ENCODE measurements at regions not wholly inside any gene's neighbourhood (a gene's known extent, or its start where the extent isn't known, plus 50 kb on each side); places are given as distances from the start of the nearest gene placed in this dataset.

DNA sequence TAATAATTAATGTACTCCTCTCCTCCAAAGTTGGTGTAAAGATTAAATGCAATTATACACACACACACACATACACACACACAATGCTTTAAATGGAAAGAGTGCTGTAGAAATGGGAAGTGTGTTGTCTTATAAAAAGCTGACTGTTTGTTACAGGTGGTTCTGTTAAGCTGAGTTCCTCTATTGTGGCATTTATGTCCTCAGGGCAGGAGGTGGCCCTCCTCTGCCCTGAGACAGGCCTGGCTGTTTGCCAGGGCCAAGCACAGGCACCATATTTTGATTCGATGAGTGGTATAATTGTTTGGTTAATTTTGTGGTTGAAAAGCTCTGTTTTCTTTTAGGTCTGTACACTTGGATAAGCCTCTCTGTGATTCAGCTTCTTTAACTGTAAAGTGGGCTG lies 573.9 kb downstream of the KIF4B start:
- H3K56ac ChIP-seq (ENCODE audit: extremely low read depth, insufficient read depth, low read length): no peak overlapping the region
- no peak overlapping the region for H2AK5ac ChIP-seq (ENCODE audit: low read depth, low read length)
- H4K91ac ChIP-seq (ENCODE audit: insufficient read depth, low read depth, low read length): no peak overlapping the region
- no peak overlapping the region for H2BK120ac ChIP-seq (ENCODE audit: low read depth, low read length)
- peaks cover 10% of the 10 kb centered on the region for H3K9me3 ChIP-seq (ENCODE audit: control insufficient read depth, insufficient read depth, low read length)
- H3K27ac ChIP-seq (ENCODE audit: insufficient read depth, low read length): no peak overlapping the region
- H3K4me1 ChIP-seq (ENCODE audit: control insufficient read depth, insufficient read depth, low read length): no peaks in the 10 kb centered on the region
- ChIA-PET POLR2A (ENCODE audit: unreplicated experiment) (no interaction called here), CTCF (no interaction called here)
- no peak overlapping the region for H4K8ac ChIP-seq (ENCODE audit: low read depth in 2 of 2, low read length in 2 of 2)
- H3K4ac ChIP-seq (ENCODE audit: low read depth, low read length): no peak overlapping the region
- no peak overlapping the region for H2BK15ac ChIP-seq (ENCODE audit: low read depth, low read length)
- DNase-seq (no peak), ATAC-seq (ENCODE audit: low read depth) (no peak)
- H3K9ac ChIP-seq (ENCODE audit: low read depth, low read length): no peak overlapping the region
- H3K79me1 ChIP-seq (ENCODE audit: low read depth in 1 of 2, low read length in 2 of 2): no peaks in the 10 kb centered on the region
- TF ChIP-seq FOS (IDR thresholded peaks at IDR 0.05; ENCODE audit: low read depth, low read length): no peak
- no peak for TF ChIP-seq NFE2L2 (IDR thresholded peaks at IDR 0.05; ENCODE audit: low read depth, low read length)
- no peak for TF ChIP-seq BHLHE40 (IDR thresholded peaks at IDR 0.05; ENCODE audit: low read depth, low read length)
- TF ChIP-seq, protein P1, sequence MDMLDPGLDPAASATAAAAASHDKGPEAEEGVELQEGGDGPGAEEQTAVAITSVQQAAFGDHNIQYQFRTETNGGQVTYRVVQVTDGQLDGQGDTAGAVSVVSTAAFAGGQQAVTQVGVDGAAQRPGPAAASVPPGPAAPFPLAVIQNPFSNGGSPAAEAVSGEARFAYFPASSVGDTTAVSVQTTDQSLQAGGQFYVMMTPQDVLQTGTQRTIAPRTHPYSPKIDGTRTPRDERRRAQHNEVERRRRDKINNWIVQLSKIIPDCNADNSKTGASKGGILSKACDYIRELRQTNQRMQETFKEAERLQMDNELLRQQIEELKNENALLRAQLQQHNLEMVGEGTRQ (IDR thresholded peaks at IDR 0.05; ENCODE audit: low read depth, low read length): no peak
- no peak for TF ChIP-seq POLR2A (IDR thresholded peaks at IDR 0.05; ENCODE audit: low read depth, low read length)
- TF ChIP-seq RFX5 (IDR thresholded peaks at IDR 0.05; ENCODE audit: low read depth, low read length): no peak
- TF ChIP-seq SMC3 (IDR thresholded peaks at IDR 0.05; ENCODE audit: low read depth, low read length): no peak
- TF ChIP-seq CEBPB (IDR thresholded peaks at IDR 0.05; ENCODE audit: low read depth, low read length): no peak
- TF ChIP-seq, protein P2, sequence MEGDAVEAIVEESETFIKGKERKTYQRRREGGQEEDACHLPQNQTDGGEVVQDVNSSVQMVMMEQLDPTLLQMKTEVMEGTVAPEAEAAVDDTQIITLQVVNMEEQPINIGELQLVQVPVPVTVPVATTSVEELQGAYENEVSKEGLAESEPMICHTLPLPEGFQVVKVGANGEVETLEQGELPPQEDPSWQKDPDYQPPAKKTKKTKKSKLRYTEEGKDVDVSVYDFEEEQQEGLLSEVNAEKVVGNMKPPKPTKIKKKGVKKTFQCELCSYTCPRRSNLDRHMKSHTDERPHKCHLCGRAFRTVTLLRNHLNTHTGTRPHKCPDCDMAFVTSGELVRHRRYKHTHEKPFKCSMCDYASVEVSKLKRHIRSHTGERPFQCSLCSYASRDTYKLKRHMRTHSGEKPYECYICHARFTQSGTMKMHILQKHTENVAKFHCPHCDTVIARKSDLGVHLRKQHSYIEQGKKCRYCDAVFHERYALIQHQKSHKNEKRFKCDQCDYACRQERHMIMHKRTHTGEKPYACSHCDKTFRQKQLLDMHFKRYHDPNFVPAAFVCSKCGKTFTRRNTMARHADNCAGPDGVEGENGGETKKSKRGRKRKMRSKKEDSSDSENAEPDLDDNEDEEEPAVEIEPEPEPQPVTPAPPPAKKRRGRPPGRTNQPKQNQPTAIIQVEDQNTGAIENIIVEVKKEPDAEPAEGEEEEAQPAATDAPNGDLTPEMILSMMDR (conservative IDR thresholded peaks at IDR 0.05; ENCODE audit: low read depth, low read length): no peak
- TF ChIP-seq CHD1 (IDR thresholded peaks at IDR 0.05; ENCODE audit: low read depth, low read length): no peak
- TF ChIP-seq RCOR1 (IDR thresholded peaks at IDR 0.05; ENCODE audit: insufficient replicate concordance, low read length): no peak
- no peak for TF ChIP-seq MAFK (IDR thresholded peaks at IDR 0.05; ENCODE audit: low read depth, low read length)
- no peak for TF ChIP-seq MAZ (IDR thresholded peaks at IDR 0.05; ENCODE audit: borderline replicate concordance, low read depth, low read length)
- no peak for TF ChIP-seq RAD21 (IDR thresholded peaks at IDR 0.05; ENCODE audit: low read length)
- no peak for TF ChIP-seq MXI1 (IDR thresholded peaks at IDR 0.05; ENCODE audit: borderline replicate concordance, low read depth, low read length)
- TF ChIP-seq, protein P3, sequence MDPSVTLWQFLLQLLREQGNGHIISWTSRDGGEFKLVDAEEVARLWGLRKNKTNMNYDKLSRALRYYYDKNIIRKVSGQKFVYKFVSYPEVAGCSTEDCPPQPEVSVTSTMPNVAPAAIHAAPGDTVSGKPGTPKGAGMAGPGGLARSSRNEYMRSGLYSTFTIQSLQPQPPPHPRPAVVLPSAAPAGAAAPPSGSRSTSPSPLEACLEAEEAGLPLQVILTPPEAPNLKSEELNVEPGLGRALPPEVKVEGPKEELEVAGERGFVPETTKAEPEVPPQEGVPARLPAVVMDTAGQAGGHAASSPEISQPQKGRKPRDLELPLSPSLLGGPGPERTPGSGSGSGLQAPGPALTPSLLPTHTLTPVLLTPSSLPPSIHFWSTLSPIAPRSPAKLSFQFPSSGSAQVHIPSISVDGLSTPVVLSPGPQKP (IDR thresholded peaks at IDR 0.05; ENCODE audit: borderline replicate concordance, low read depth, low read length): no peak
- no TSS peak for BruUV-seq (replicated peaks)
- no peak overlapping the region for H2AFZ ChIP-seq (replicated peaks; ENCODE audit: low read length, poor library complexity)
- no peak overlapping the region for H3K4me2 ChIP-seq (ENCODE audit: low read depth, low read length)
- no CpG with 5 or more reads among the region's 1 CpG for WGBS, 2 experiments (ENCODE audit: extremely low coverage in 2 of 2, insufficient read length in 1 of 2)
- H4K5ac ChIP-seq (ENCODE audit: low read depth, low read length): no peak overlapping the region
- no peaks in the 10 kb centered on the region for H3K36me3 ChIP-seq (ENCODE audit: control insufficient read depth, insufficient read depth, low read length)
- in situ Hi-C loops (cut with MboI; ENCODE audit: low sequenced_read_pairs): no loop called here
- no peak overlapping the region for H2BK5ac ChIP-seq (ENCODE audit: low read depth, low read length, poor library complexity, severe bottlenecking)
- H4K20me1 ChIP-seq (ENCODE audit: insufficient read depth, low read length): no peaks in the 10 kb centered on the region
- dilution Hi-C loops (cut with HindIII; ENCODE audit: low sequenced_read_pairs, unreplicated experiment): no loop called here
- no peak overlapping the region for H3K4me3 ChIP-seq (ENCODE audit: insufficient read depth, low read depth, low read length)
- no peaks in the 10 kb centered on the region for H3K27me3 ChIP-seq (ENCODE audit: control insufficient read depth, insufficient read depth, low read length)
- H3K18ac ChIP-seq (ENCODE audit: low read depth, low read length): no peak overlapping the region
- intact Hi-C loops (cut with micrococcal nuclease): no loop called here
- no peak overlapping the region for H3K14ac ChIP-seq (replicated peaks; ENCODE audit: low read depth, low read length)
- no peak overlapping the region for H2BK20ac ChIP-seq (ENCODE audit: low read depth, low read length)
- no peak overlapping the region for H2AK9ac ChIP-seq (replicated peaks; ENCODE audit: low read depth, low read length, poor library complexity)
- H3K23ac ChIP-seq (ENCODE audit: low read depth, low read length): no peak overlapping the region
- H3K9me1 ChIP-seq (ENCODE audit: insufficient read depth, low read length): no peaks in the 10 kb centered on the region
